Keratinocyte (primary cell): ENCODE measurements at regions not wholly inside any gene's neighbourhood (a gene's known extent, or its start where the extent isn't known, plus 50 kb on each side); places are given as distances from the start of the nearest gene placed in this dataset.

ENCODE experiments used
- DNase-seq: peaks from one replicate; pipeline ENCODE4 v3.0.0-alpha.2; 2011; ENCODE audit warnings: low read depth, missing footprints, low spot score
- FAIRE-seq: peaks from 2 replicates; lab custom pipeline; 2011; peaks lifted over from hg19 to GRCh38; lab: Jason Lieb, UNC
- H2AFZ ChIP-seq: 2 replicates; pipeline ENCODE4 v1.6.0; 2012; ENCODE audit warnings: low read length, control low read depth, inconsistent platforms; ENCODE audit not compliant: control insufficient read depth
- H3K27ac ChIP-seq: 2 replicates; pipeline ENCODE4 v1.5.1; 2011; ENCODE audit warnings: low read length; ENCODE audit not compliant: control insufficient read depth, insufficient read depth
- H3K27me3 ChIP-seq: 3 replicates; pipeline ENCODE4 v1.6.0; 2011; ENCODE audit warnings: low read length; ENCODE audit not compliant: control insufficient read depth, insufficient read depth; ENCODE audit errors: extremely low read depth
- H3K36me3 ChIP-seq, 2 experiments: 2 replicates in 1 of 2; 3 replicates in 1 of 2; pipeline ENCODE4 v1.5.1; 2011; ENCODE audit warnings: low read length in 2 of 2, mild to moderate bottlenecking in 1 of 2; ENCODE audit not compliant: control insufficient read depth in 2 of 2, insufficient read depth in 2 of 2; ENCODE audit errors: extremely low read depth in 1 of 2
- H3K4me1 ChIP-seq: 3 replicates; pipeline ENCODE4 v1.5.1; 2011; ENCODE audit warnings: low read length; ENCODE audit not compliant: control insufficient read depth, insufficient read depth; ENCODE audit errors: extremely low read depth
- H3K4me2 ChIP-seq: 3 replicates; pipeline ENCODE4 v1.6.0; 2011; ENCODE audit warnings: low read depth, low read length; ENCODE audit not compliant: control insufficient read depth, insufficient read depth; ENCODE audit errors: extremely low read depth
- H3K4me3 ChIP-seq, 3 experiments: fragments of 200-600 bp in 1 of 3; sonication (generic) in 1 of 3; 2 replicates in 2 of 3; 3 replicates in 1 of 3; pipeline ENCODE4 v1.5.1; 2011 to 2016; ENCODE audit warnings: low read length in 3 of 3, mild to moderate bottlenecking in 3 of 3, control low read depth in 2 of 3, inconsistent platforms in 1 of 3, low read depth in 1 of 3, mixed read lengths in 1 of 3, mixed run types in 1 of 3, moderate library complexity in 1 of 3; ENCODE audit not compliant: control insufficient read depth in 2 of 3, insufficient read depth in 2 of 3; ENCODE audit errors: extremely low read depth in 1 of 3
- H3K79me2 ChIP-seq: 2 replicates; pipeline ENCODE4 v1.6.0; 2012; ENCODE audit warnings: low read length; ENCODE audit not compliant: control insufficient read depth, insufficient read depth
- H3K9ac ChIP-seq: 3 replicates; pipeline ENCODE4 v1.6.0; 2011; ENCODE audit warnings: low read length; ENCODE audit not compliant: control insufficient read depth, insufficient read depth; ENCODE audit errors: extremely low read depth
- H3K9me1 ChIP-seq: 3 replicates; pipeline ENCODE4 v1.6.0; 2011; ENCODE audit warnings: low read length; ENCODE audit not compliant: control insufficient read depth, insufficient read depth; ENCODE audit errors: extremely low read depth
- H3K9me3 ChIP-seq: 2 replicates; pipeline ENCODE4 v1.5.1; 2012; ENCODE audit warnings: low read depth, low read length; ENCODE audit not compliant: control insufficient read depth
- H4K20me1 ChIP-seq: 3 replicates; pipeline ENCODE4 v1.6.0; 2011; ENCODE audit warnings: low read length; ENCODE audit not compliant: control insufficient read depth, insufficient read depth; ENCODE audit errors: extremely low read depth
- CTCF ChIP-seq, 3 experiments: IDR thresholded peaks in 1 of 3; conservative IDR thresholded peaks in 1 of 3; optimal IDR thresholded peaks in 1 of 3; 2 replicates in 2 of 3; 3 replicates in 1 of 3; pipeline versions ENCODE3 to v1.5.1; 2011; ENCODE audit warnings: low read length in 3 of 3, mild to moderate bottlenecking in 3 of 3, moderate library complexity in 2 of 3, control low read depth in 1 of 3, inconsistent platforms in 1 of 3; ENCODE audit not compliant: insufficient read depth in 2 of 3; ENCODE audit errors: extremely low read depth in 1 of 3
- EZH2 ChIP-seq: IDR thresholded peaks from one replicate; pipeline ENCODE4 v1.6.1; 2012; ENCODE audit warnings: inconsistent platforms, mild to moderate bottlenecking, low read length, moderate library complexity
- dilution Hi-C: fragments of 300-500 bp; cut with MboI; formaldehyde crosslinking; loops from one replicate; pipeline ENCODE4 v1.7.0; 2020; ENCODE audit warnings: low sequenced_read_pairs; ENCODE audit not compliant: extremely low pct_ligation_motif_present

- Histone ChIP-seq H3K9ac (no peak overlapping the region), H3K36me3 (no peaks in the 10 kb centered on the region), H3K9me1 (no peaks in the 10 kb centered on the region), H3K4me3 (no peak overlapping the region), H3K79me2 (no peaks in the 10 kb centered on the region), H3K9me3 (no peaks in the 10 kb centered on the region), H3K27ac (peak overlapping the region; percentile 25), H3K27me3 (no peaks in the 10 kb centered on the region), H3K4me1 (peaks cover 16% of the 10 kb centered on the region), H2AFZ (no peak overlapping the region), H3K4me2 (peak overlapping the region; percentile 51), H4K20me1 (no peaks in the 10 kb centered on the region)
- DNase-seq, result peak; percentile 61
- FAIRE-seq, result peak; percentile 87
- dilution Hi-C loops, result no loop called here
- TF ChIP-seq CTCF (optimal IDR thresholded peaks at IDR 0.05 in 1 of 3, IDR thresholded peaks at IDR 0.05 in 1 of 3, conservative IDR thresholded peaks at IDR 0.05 in 1 of 3; ENCODE audit: extremely low read depth in 1 of 3, insufficient read depth in 2 of 3, low read length in 3 of 3) (no peak), EZH2 (no peak)
Measured at GRCh38 chr1:81186261-81186660, 614.5 kb upstream of the ADGRL2 start.

- no peak for FAIRE-seq
- no peaks in the 10 kb centered on the region for H3K9me3 ChIP-seq
- TF ChIP-seq CTCF (optimal IDR thresholded peaks at IDR 0.05 in 1 of 3, IDR thresholded peaks at IDR 0.05 in 1 of 3, conservative IDR thresholded peaks at IDR 0.05 in 1 of 3; ENCODE audit: extremely low read depth in 1 of 3, insufficient read depth in 2 of 3, low read length in 3 of 3) (no peak), EZH2 (no peak)
Measured at GRCh38 chr1:81183553-81183952, 617.2 kb upstream of the ADGRL2 start.

More at GRCh38 chr1:81183553-81183952, 617.2 kb upstream of the ADGRL2 start:
- Histone ChIP-seq H3K9ac (no peak overlapping the region), H3K4me3 (no peak overlapping the region), H3K27me3 (no peaks in the 10 kb centered on the region), H3K4me2 (no peak overlapping the region), H3K79me2 (no peaks in the 10 kb centered on the region), H3K4me1 (peaks cover 22% of the 10 kb centered on the region), H2AFZ (no peak overlapping the region), H3K9me1 (no peaks in the 10 kb centered on the region), H4K20me1 (no peaks in the 10 kb centered on the region), H3K36me3 (no peaks in the 10 kb centered on the region), H3K27ac (no peak overlapping the region)
- no peak for DNase-seq
- dilution Hi-C loops, result no loop called here
